GM12878 (cell line): ENCODE measurements at regions not wholly inside any gene's neighbourhood (a gene's known extent, or its start where the extent isn't known, plus 50 kb on each side); places are given as distances from the start of the nearest gene placed in this dataset.

Source experiments
- ATAC-seq: fragments of 200-7000 bp; cut with Tn5 transposase; 3 replicates; pipeline ENCODE4 v1.9.1; 2020; ENCODE audit warnings: mild to moderate bottlenecking, moderate library complexity
- BruUV-seq: library from RNA; stranded (reverse); fragments of 400-500 nt; replicated peaks from 2 replicates; lab custom pipeline; 2021; lab: Mats Ljungman, UMichigan
- CTCF ChIA-PET: fragments of 300-600 bp; sonication (Branson Sonifier 250); formaldehyde crosslinking; extraction: SDS; loops from one replicate; lab custom pipeline; 2021; ENCODE audit warnings: inconsistent platforms; lab: Yijun Ruan, JAX
- POLR2A ChIA-PET: fragments of 350-600 bp; formaldehyde crosslinking; extraction: SDS; loops from one replicate; lab custom pipeline; 2021; ENCODE audit warnings: inconsistent platforms; lab: Charles Lee
- RAD21 ChIA-PET: fragments of 300-600 bp; sonication (Branson Sonifier 250); formaldehyde crosslinking; loops from one replicate; lab custom pipeline; 2023; ENCODE audit warnings: antibody characterized with exemption; ENCODE audit not compliant: unreplicated experiment; lab: Charles Lee
- SMC1A ChIA-PET: fragments of 300-600 bp; sonication (Branson Sonifier 250); formaldehyde crosslinking; loops from one replicate; lab custom pipeline; 2023; ENCODE audit not compliant: unreplicated experiment, uncharacterized antibody; lab: Charles Lee
- DNase-seq: peaks from one replicate; pipeline ENCODE4 v3.0.0-alpha.2; 2011; ENCODE audit warnings: low read depth, low spot score
- FAIRE-seq: peaks from 3 replicates; lab custom pipeline; 2011; peaks lifted over from hg19 to GRCh38; lab: Jason Lieb, UNC
- H2AFZ ChIP-seq: 2 replicates; pipeline ENCODE4 v1.6.0; 2011; ENCODE audit warnings: low read depth, low read length, control low read depth; ENCODE audit not compliant: control insufficient read depth
- H3K27ac ChIP-seq: 2 replicates; pipeline ENCODE4 v1.5.1; 2011; ENCODE audit warnings: control low read depth; ENCODE audit not compliant: control insufficient read depth, insufficient read depth
- H3K27me3 ChIP-seq, 2 experiments: replicated peaks in 1 of 2; 2 replicates each; pipeline versions ENCODE4 v1.6.0 to v1.6.1; 2011; ENCODE audit warnings: low read length in 1 of 2; ENCODE audit not compliant: control insufficient read depth in 2 of 2, insufficient read depth in 2 of 2
- H3K36me3 ChIP-seq, 2 experiments: 2 replicates each; pipeline ENCODE4 v1.5.1; 2011; ENCODE audit warnings: low read length in 1 of 2; ENCODE audit not compliant: control insufficient read depth in 2 of 2, insufficient read depth in 2 of 2
- H3K4me1 ChIP-seq: 2 replicates; pipeline ENCODE4 v1.6.1; 2011; ENCODE audit warnings: mild to moderate bottlenecking, low read length, moderate library complexity, mixed read lengths; ENCODE audit not compliant: control insufficient read depth, insufficient read depth
- H3K4me2 ChIP-seq: 2 replicates; pipeline ENCODE4 v1.6.0; 2011; ENCODE audit warnings: control low read depth; ENCODE audit not compliant: control insufficient read depth, insufficient read depth
- H3K4me3 ChIP-seq: fragments of 200-600 bp; sonication (generic); 2 replicates; pipeline ENCODE4 v1.5.1; 2016
- H3K79me2 ChIP-seq: 2 replicates; pipeline ENCODE4 v1.6.0; 2011; ENCODE audit warnings: low read length; ENCODE audit not compliant: control insufficient read depth, insufficient read depth
- H3K9ac ChIP-seq: 2 replicates; pipeline ENCODE4 v1.8.0; 2011; ENCODE audit warnings: low read length, control low read depth, mixed read lengths; ENCODE audit not compliant: control insufficient read depth, insufficient read depth
- H3K9me3 ChIP-seq: replicated peaks from 3 replicates; pipeline ENCODE4 v1.5.1; 2011; ENCODE audit warnings: mild to moderate bottlenecking, low read length; ENCODE audit not compliant: control insufficient read depth, insufficient read depth
- H4K20me1 ChIP-seq: 2 replicates; pipeline ENCODE4 v1.6.0; 2011; ENCODE audit not compliant: control insufficient read depth, insufficient read depth
- CREM ChIP-seq: IDR thresholded peaks from 2 replicates; pipeline ENCODE4 v1.6.1; 2014; ENCODE audit warnings: antibody characterized with exemption, low read depth
- CTCF ChIP-seq, 3 experiments: IDR thresholded peaks in 2 of 3; conservative IDR thresholded peaks in 1 of 3; 2 replicates each; pipeline ENCODE4 v1.5.1; 2011; ENCODE audit warnings: low read depth in 3 of 3, low read length in 3 of 3, mild to moderate bottlenecking in 3 of 3, control low read depth in 2 of 3, moderate library complexity in 2 of 3, inconsistent platforms in 1 of 3, mixed read lengths in 1 of 3; ENCODE audit not compliant: control insufficient read depth in 2 of 3, insufficient read depth in 1 of 3; ENCODE audit errors: extremely low read depth in 1 of 3
- ESRRA ChIP-seq: IDR thresholded peaks from 2 replicates; pipeline ENCODE4 v1.6.1; 2012; ENCODE audit warnings: mild to moderate bottlenecking, low read length, improper control_type of control experiment
- FOS ChIP-seq: IDR thresholded peaks from 3 replicates; pipeline ENCODE4 v1.6.1; 2011; ENCODE audit warnings: borderline replicate concordance; ENCODE audit not compliant: insufficient read length; ENCODE audit errors: extremely low read depth
- HDAC6 ChIP-seq: fragments of 200-600 bp; sonication (generic); IDR thresholded peaks from one replicate; pipeline ENCODE4 v1.8.0; 2017; ENCODE audit warnings: antibody characterized with exemption; ENCODE audit not compliant: unreplicated experiment
- JUNB ChIP-seq: IDR thresholded peaks from 2 replicates; pipeline ENCODE4 v1.6.1; 2016; ENCODE audit warnings: antibody characterized with exemption, mild to moderate bottlenecking
- NFXL1 ChIP-seq: fragments of 450-650 bp; IDR thresholded peaks from 2 replicates; pipeline ENCODE4 v1.6.1; 2017; ENCODE audit warnings: antibody characterized with exemption, mild to moderate bottlenecking, borderline replicate concordance
- NRF1 ChIP-seq: conservative IDR thresholded peaks from 2 replicates; pipeline ENCODE4 v1.6.1; 2011; ENCODE audit warnings: mild to moderate bottlenecking, low read depth, low read length, improper control_type of control experiment
- RBBP5 ChIP-seq: fragments of 200-600 bp; sonication (generic); conservative IDR thresholded peaks from 2 replicates; pipeline ENCODE4 v1.6.1; 2016
- SP1 ChIP-seq: IDR thresholded peaks from one replicate; pipeline ENCODE4 v1.6.1; 2011; ENCODE audit warnings: low read depth, low read length
- SPI1 ChIP-seq: IDR thresholded peaks from 2 replicates; pipeline ENCODE4 v1.6.1; 2011; ENCODE audit warnings: low read depth, mild to moderate bottlenecking, low read length, moderate library complexity, borderline replicate concordance; ENCODE audit not compliant: insufficient read depth
- WRNIP1 ChIP-seq: IDR thresholded peaks from 2 replicates; pipeline ENCODE4 v1.6.1; 2011; ENCODE audit warnings: low read depth, low read length, improper control_type of control experiment, borderline replicate concordance
- ZBTB11 ChIP-seq: fragments of 450-650 bp; formaldehyde crosslinking; IDR thresholded peaks from 2 replicates; pipeline ENCODE4 v1.5.0; 2022; ENCODE audit warnings: mild to moderate bottlenecking, missing genetic modification characterization
- ZNF24 ChIP-seq: fragments of 450-650 bp; IDR thresholded peaks from 2 replicates; pipeline ENCODE4 v1.6.1; 2017; ENCODE audit warnings: antibody characterized with exemption, mild to moderate bottlenecking
- WGBS: methylation state at CpG from one replicate; pipeline ENCODE4 v1.1.6; 2016; ENCODE audit warnings: low lambda C conversion rate; ENCODE audit not compliant: insufficient replicate concordance, insufficient coverage; ENCODE audit errors: missing lambda C conversion rate; 5-methylcytosine and 5-hydroxymethylcytosine counted together
- in situ Hi-C: fragments of 300-500 bp; cut with MboI; formaldehyde crosslinking; loops from 9 replicates; pipeline ENCODE4 v1.14.3; 2018; ENCODE audit warnings: mixed read lengths
- intact Hi-C: fragments of 100-400 bp; cut with micrococcal nuclease; formaldehyde crosslinking; loops from one replicate; pipeline ENCODE4 v1.14.2; 2022; ENCODE audit not compliant: unreplicated experiment

GRCh38 chr6:164178679-164179332 lies 764.3 kb downstream of the QKI start:
- no peak overlapping the region for H2AFZ ChIP-seq
- no peaks in the 10 kb centered on the region for H3K9me3 ChIP-seq
- SMC1A ChIA-PET = no interaction called here
- no peaks in the 10 kb centered on the region for H4K20me1 ChIP-seq
- no peak for TF ChIP-seq FOS
- TF ChIP-seq RBBP5 = no peak
- TF ChIP-seq CREM = no peak
- no peak for TF ChIP-seq NRF1
- TF ChIP-seq WRNIP1 = no peak
- no peak for TF ChIP-seq JUNB
- no peak for TF ChIP-seq ZBTB11 (CRISPR knock-in tag)
- no peak for TF ChIP-seq SPI1
- no peak for TF ChIP-seq HDAC6
- TF ChIP-seq ZNF24 = no peak
- TF ChIP-seq CTCF (IDR thresholded peaks at IDR 0.05 in 2 of 3, conservative IDR thresholded peaks at IDR 0.05 in 1 of 3; ENCODE audit: control insufficient read depth in 2 of 3, extremely low read depth in 1 of 3, insufficient read depth in 1 of 3, low read depth in 3 of 3, low read length in 3 of 3) = no peak
- TF ChIP-seq NFXL1 = no peak
- no peak for TF ChIP-seq ESRRA
- TF ChIP-seq SP1 = no peak
- no peak overlapping the region for H3K4me3 ChIP-seq
- intact Hi-C loops (no loop called here), in situ Hi-C loops (no loop called here)
- no peak overlapping the region for H3K4me2 ChIP-seq
- ATAC-seq (no peak), DNase-seq (no peak), FAIRE-seq (no peak)
- no peaks in the 10 kb centered on the region for H3K27me3 ChIP-seq
- no peak overlapping the region for H3K9ac ChIP-seq
- BruUV-seq = no TSS peak
- H3K79me2 ChIP-seq = no peaks in the 10 kb centered on the region
- no peaks in the 10 kb centered on the region for H3K4me1 ChIP-seq
- no peaks in the 10 kb centered on the region for H3K36me3 ChIP-seq
- RAD21 ChIA-PET = no interaction called here
- H3K27ac ChIP-seq = no peak overlapping the region
- WGBS = 25% methylated on average over 2 of the region's 2 CpGs
- POLR2A ChIA-PET = no interaction called here
- CTCF ChIA-PET = interaction anchor here (1.2 kb wide), 1 partner anchor 10 kb away, joined by 10 read pairs; no protein-coding TSS in a partner anchor
